ENCODE measurements at regions not wholly inside any gene's neighbourhood (a gene's known extent, or its start where the extent isn't known, plus 50 kb on each side); places are given as distances from the start of the nearest gene placed in this dataset.

DNA sequence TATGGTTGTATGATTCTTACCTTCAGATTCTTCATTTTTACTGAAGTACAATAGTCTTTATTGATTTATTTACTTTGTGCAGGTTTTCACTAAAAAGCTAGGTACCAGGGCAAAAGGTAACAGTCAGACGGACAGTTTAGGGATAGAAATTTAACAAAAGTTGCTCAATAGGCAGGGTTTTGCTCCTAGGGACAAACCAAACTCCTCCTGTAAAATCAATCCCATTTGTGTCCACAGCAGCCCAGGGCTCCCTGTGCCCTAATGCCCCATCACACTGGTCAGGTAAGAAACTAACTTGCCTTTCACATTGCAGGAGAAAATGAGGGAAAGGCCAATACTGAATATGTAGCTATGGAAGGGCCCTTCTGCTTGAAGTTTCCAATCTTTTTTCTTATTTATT lies 410.9 kb downstream of the EPHA4 start:
- TF ChIP-seq, protein P1, sequence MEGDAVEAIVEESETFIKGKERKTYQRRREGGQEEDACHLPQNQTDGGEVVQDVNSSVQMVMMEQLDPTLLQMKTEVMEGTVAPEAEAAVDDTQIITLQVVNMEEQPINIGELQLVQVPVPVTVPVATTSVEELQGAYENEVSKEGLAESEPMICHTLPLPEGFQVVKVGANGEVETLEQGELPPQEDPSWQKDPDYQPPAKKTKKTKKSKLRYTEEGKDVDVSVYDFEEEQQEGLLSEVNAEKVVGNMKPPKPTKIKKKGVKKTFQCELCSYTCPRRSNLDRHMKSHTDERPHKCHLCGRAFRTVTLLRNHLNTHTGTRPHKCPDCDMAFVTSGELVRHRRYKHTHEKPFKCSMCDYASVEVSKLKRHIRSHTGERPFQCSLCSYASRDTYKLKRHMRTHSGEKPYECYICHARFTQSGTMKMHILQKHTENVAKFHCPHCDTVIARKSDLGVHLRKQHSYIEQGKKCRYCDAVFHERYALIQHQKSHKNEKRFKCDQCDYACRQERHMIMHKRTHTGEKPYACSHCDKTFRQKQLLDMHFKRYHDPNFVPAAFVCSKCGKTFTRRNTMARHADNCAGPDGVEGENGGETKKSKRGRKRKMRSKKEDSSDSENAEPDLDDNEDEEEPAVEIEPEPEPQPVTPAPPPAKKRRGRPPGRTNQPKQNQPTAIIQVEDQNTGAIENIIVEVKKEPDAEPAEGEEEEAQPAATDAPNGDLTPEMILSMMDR (IDR thresholded peaks at IDR 0.05), result no peak
- TF ChIP-seq EP300 (IDR thresholded peaks at IDR 0.05) (no peak), POLR2A (IDR thresholded peaks at IDR 0.05) (no peak)
